PC-9 (cell line): ENCODE measurements at regions not wholly inside any gene's neighbourhood (a gene's known extent, or its start where the extent isn't known, plus 50 kb on each side); places are given as distances from the start of the nearest gene placed in this dataset.

Experiments used
- BruUV-seq: library from RNA; stranded (reverse); fragments of 400-500 nt; replicated peaks from 2 replicates; lab custom pipeline; 2021; lab: Mats Ljungman, UMichigan
- CTCF ChIA-PET: fragments of 300-600 bp; sonication (Branson Sonifier 250); formaldehyde crosslinking; loops from one replicate; lab custom pipeline; 2022; ENCODE audit warnings: antibody characterized with exemption; lab: Charles Lee
- POLR2A ChIA-PET: fragments of 300-600 bp; sonication (Branson Sonifier 250); formaldehyde crosslinking; loops from one replicate; lab custom pipeline; 2022; ENCODE audit warnings: antibody characterized with exemption; ENCODE audit not compliant: unreplicated experiment; lab: Charles Lee
- DNase-seq, 2 experiments: peaks; one replicate each; pipeline versions ENCODE4 v3.0.0 to v3.0.0-alpha.2; 2015 to 2022; ENCODE audit warnings: mixed read lengths in 1 of 2
- H2AFZ ChIP-seq: fragments of 200-600 bp; sonication (generic); 2 replicates; pipeline ENCODE4 v1.8.1; 2017; ENCODE audit warnings: antibody characterized with exemption
- H3F3A ChIP-seq: fragments of 200-600 bp; sonication (generic); 2 replicates; pipeline ENCODE4 v1.8.1; 2017; ENCODE audit warnings: antibody characterized with exemption, mild to moderate bottlenecking, low read depth; ENCODE audit not compliant: insufficient read depth
- H3K27ac ChIP-seq: fragments of 200-600 bp; sonication (generic); 2 replicates; pipeline ENCODE4 v1.6.1; 2016; ENCODE audit warnings: mixed run types
- H3K27me3 ChIP-seq: fragments of 200-600 bp; sonication (generic); 2 replicates; pipeline ENCODE4 v1.6.1; 2016; ENCODE audit warnings: low read depth, mixed run types; ENCODE audit not compliant: insufficient read depth
- H3K36me3 ChIP-seq: fragments of 200-600 bp; sonication (generic); 2 replicates; pipeline ENCODE4 v1.6.1; 2016; ENCODE audit warnings: low read depth, mixed run types
- H3K4me1 ChIP-seq: fragments of 200-600 bp; sonication (generic); replicated peaks from 2 replicates; pipeline ENCODE4 v1.6.1; 2016; ENCODE audit warnings: mixed run types; ENCODE audit not compliant: insufficient read depth
- H3K4me2 ChIP-seq: fragments of 200-600 bp; sonication (generic); 2 replicates; pipeline ENCODE4 v1.6.1; 2017; ENCODE audit warnings: mixed run types
- H3K4me3 ChIP-seq: fragments of 200-600 bp; sonication (generic); 2 replicates; pipeline ENCODE4 v1.6.1; 2016; ENCODE audit warnings: mixed run types
- H3K79me2 ChIP-seq: fragments of 200-600 bp; sonication (generic); 2 replicates; pipeline ENCODE4 v1.6.1; 2017; ENCODE audit warnings: low read depth, mixed run types
- H3K9me2 ChIP-seq: fragments of 200-600 bp; sonication (generic); 2 replicates; pipeline ENCODE4 v1.8.1; 2017; ENCODE audit warnings: mild to moderate bottlenecking; ENCODE audit not compliant: insufficient read depth
- H3K9me3 ChIP-seq: fragments of 200-600 bp; sonication (generic); 2 replicates; pipeline ENCODE4 v1.8.1; 2016; ENCODE audit warnings: low read depth; ENCODE audit not compliant: insufficient read depth
- H4K20me1 ChIP-seq: fragments of 200-600 bp; sonication (generic); 2 replicates; pipeline ENCODE4 v1.8.1; 2017; ENCODE audit not compliant: insufficient read depth
- CTCF ChIP-seq: fragments of 200-600 bp; sonication (generic); conservative IDR thresholded peaks from 2 replicates; pipeline ENCODE4 v1.6.1; 2017; ENCODE audit warnings: mixed run types, antibody characterized with exemption, mild to moderate bottlenecking, moderate library complexity
- EZH2 ChIP-seq: fragments of 200-600 bp; sonication (generic); IDR thresholded peaks from 2 replicates; pipeline ENCODE4 v1.8.0; 2017; ENCODE audit warnings: antibody characterized with exemption, low read depth
- intact Hi-C: fragments of 100-400 bp; cut with micrococcal nuclease; formaldehyde crosslinking; loops from one replicate; pipeline ENCODE4 v1.10.0; 2022; ENCODE audit not compliant: unreplicated experiment

GRCh38 chr13:96904232-96904631 is 90.0 kb downstream of the OXGR1 start:
- no TSS peak for BruUV-seq
- DNase-seq: no peak
- TF ChIP-seq CTCF: no peak
- TF ChIP-seq EZH2: no peak
- intact Hi-C loops: no loop called here
- Histone ChIP-seq H3K4me2 (no peak overlapping the region), H3K9me2 (no peaks in the 10 kb centered on the region), H2AFZ (no peak overlapping the region), H3K4me1 (no peaks in the 10 kb centered on the region), H4K20me1 (peaks cover 5% of the 10 kb centered on the region; the same call in 1 of the 2 replicates), H3K27me3 (peaks cover 14% of the 10 kb centered on the region; the same call in 1 of the 2 replicates), H3K27ac (no peak overlapping the region), H3K9me3 (no peaks in the 10 kb centered on the region), H3K36me3 (no peaks in the 10 kb centered on the region), H3K79me2 (no peaks in the 10 kb centered on the region), H3K4me3 (no peak overlapping the region), H3F3A (no peaks in the 10 kb centered on the region)
- ChIA-PET POLR2A (no interaction called here), CTCF (no interaction called here)

GRCh38 chr13:96903085-96903484 is 91.2 kb downstream of the OXGR1 start:
- no peak overlapping the region for H3K4me3 ChIP-seq
- ChIA-PET CTCF (no interaction called here), POLR2A (no interaction called here)
- no TSS peak for BruUV-seq
- no peaks in the 10 kb centered on the region for H3K9me2 ChIP-seq
- H3K4me2 ChIP-seq: no peak overlapping the region
- intact Hi-C loops: no loop called here
- H3K9me3 ChIP-seq: no peaks in the 10 kb centered on the region
- H3K27ac ChIP-seq: no peak overlapping the region
- no peak overlapping the region for H2AFZ ChIP-seq
- H3K36me3 ChIP-seq: no peaks in the 10 kb centered on the region
- H3K27me3 ChIP-seq: peaks cover 13% of the 10 kb centered on the region; the same call in 1 of the 2 replicates
- no peaks in the 10 kb centered on the region for H3K4me1 ChIP-seq
- H3K79me2 ChIP-seq: no peaks in the 10 kb centered on the region
- H4K20me1 ChIP-seq: peaks cover 5% of the 10 kb centered on the region; the same call in 1 of the 2 replicates
- DNase-seq: no peak
- no peaks in the 10 kb centered on the region for H3F3A ChIP-seq
- TF ChIP-seq CTCF (no peak), EZH2 (no peak)

- TF ChIP-seq EZH2 (no peak), CTCF (no peak)
- H3K79me2 ChIP-seq: no peaks in the 10 kb centered on the region
- H3K4me1 ChIP-seq: no peaks in the 10 kb centered on the region
- ChIA-PET CTCF (no interaction called here), POLR2A (no interaction called here)
- H3K27me3 ChIP-seq: 0 out of 2 replicates have a peak, but pooled peaks cover 3% of the 10 kb centered on the region
- H3K4me3 ChIP-seq: no peak overlapping the region
- no peak overlapping the region for H3K4me2 ChIP-seq
- BruUV-seq: no TSS peak
- H3K9me3 ChIP-seq: no peaks in the 10 kb centered on the region
- H3K9me2 ChIP-seq: no peaks in the 10 kb centered on the region
- H2AFZ ChIP-seq: no peak overlapping the region
- no peaks in the 10 kb centered on the region for H3K36me3 ChIP-seq
- H3K27ac ChIP-seq: no peak overlapping the region
- H4K20me1 ChIP-seq: peaks cover 5% of the 10 kb centered on the region; the same call in 1 of the 2 replicates
- no peaks in the 10 kb centered on the region for H3F3A ChIP-seq
- DNase-seq: no peak
- intact Hi-C loops: no loop called here
These were observed 93.3 kb downstream of the OXGR1 start for GRCh38 chr13:96900986-96901385.
